ENCODE measurements at regions not wholly inside any gene's neighbourhood (a gene's known extent, or its start where the extent isn't known, plus 50 kb on each side); places are given as distances from the start of the nearest gene placed in this dataset.

DNA sequence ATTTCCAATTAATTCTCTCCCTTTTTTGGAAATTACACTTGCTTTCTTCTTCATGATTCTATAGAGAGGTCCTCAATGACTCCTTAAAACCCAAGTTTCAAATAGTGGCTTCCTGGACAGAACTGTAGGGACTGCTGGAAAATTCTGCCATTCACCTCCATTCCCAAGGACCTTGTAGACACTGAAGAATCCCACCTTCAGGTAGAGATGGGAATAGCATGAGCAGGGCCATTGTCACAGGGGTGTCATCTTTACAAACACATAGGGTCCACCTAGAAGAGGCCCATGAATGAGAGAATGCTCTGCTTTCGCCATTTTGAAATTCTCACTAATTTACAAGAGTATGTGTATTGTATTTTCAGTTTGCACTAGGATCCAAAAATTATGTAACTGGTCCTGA is 701.7 kb upstream of the CELF2 start:
- no peak for DNase-seq

DNA sequence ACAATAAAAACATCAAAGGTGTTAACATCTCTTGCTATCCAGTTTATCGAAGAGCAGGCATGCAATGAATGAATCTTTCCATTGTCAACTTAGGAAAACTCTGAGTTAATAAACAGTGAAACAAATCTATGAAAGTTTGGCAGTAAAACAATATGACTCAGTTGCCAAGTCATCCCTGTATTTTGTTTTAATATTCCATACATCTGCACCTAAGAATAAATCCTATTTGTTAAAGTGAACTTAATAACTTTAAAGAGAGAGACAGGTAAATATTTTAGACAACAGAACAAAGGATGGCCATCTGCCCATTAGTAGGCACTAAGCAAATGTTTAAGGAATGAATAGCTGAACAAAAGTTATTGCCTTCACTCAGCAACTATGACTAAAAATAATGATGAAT is 700.5 kb upstream of the CELF2 start:
- no peak for DNase-seq

DNA sequence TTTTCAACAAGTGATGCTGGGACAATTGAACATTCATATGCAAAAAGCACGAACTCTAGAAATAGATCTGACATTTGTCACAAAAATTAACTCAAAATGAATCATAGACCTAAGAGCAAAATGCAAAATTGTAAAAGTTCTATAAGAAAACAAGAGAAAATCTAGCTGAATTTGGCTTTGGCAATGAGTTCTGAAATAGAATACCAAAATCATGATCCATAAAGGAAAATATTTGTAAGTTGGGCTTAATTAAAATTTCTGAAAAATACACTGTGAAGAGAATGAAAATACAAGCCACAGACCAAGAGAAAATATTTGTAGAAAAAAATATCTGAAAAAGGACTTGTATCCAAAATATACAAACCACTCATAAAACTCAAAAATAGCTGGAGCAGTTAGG is 698.8 kb upstream of the CELF2 start:
- no peak for DNase-seq

DNA sequence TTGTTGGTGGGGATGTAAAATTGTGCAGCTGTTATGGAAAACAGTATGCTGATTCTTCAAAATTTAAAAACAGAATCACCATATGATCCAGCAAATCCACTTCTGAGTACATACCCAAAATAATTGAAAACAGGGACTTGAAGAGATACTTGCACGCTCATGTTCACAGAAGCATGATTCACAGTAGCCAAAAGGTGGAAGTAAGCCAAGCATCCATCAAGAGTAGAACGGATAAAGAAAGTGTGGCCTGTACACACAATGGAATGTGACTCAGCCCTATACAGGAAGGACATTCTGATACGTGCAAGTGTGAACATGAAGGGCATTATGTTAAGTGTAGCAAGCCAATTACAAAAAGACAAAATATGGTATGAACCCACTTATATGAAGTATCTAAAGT is 696.7 kb upstream of the CELF2 start:
- no peak for DNase-seq

DNA sequence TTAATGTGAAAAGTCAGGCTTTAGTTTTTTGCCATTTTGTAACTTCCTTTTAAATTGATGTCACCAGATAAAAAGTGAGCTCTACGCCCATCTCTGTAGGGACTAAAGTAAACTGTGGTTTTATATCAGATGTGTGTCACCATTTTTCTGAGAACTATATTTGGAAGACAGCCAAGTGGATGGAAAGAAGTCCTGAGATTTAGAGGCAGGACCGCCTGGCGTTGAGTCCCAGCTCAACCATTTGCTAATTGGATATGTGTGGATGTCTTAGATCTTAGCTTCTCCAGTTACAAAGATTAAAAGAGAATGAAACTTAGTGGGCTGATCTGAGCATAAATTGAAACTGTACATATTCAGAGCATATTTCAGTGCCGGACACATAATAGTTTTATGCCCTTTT is 691.6 kb upstream of the CELF2 start:
- DNase-seq, result no peak

DNA sequence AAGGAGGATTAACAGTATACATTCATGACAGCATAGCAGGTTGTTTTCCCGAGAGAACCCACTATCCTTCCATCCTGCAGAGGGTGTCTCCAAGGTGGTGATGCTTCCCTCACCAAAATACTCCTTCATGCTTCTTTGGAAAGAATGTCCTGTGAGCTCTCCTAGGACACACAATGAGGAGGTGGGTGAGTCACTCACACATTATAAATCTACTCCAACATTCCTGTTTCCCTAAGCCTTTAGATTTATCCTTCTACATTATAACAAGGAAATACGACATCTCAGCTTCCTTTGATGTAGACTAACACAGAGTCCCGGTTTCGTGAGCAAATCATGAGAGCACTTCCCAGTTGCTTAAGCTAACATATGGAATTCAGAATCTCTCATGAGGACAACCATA is 689.7 kb upstream of the CELF2 start:
- DNase-seq, result no peak

DNA sequence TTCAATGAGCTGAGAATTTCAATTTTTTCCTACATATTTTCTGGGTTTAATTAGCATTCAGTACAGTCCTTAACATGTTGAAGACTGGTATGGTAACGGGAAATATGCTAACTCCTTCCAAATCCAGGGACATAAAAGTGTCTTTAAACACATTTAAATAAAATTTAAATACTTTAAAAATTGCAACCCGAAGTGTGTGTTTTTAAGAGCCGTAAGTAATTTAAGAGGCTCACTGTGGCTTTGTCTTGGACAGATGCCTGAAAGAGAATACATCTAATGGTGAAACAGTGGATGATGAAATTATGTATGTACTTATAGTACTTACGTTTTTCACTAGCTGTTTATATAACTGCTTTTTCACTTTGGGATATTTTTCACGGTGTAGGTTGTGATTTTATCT is 687.3 kb upstream of the CELF2 start:
- no peak for DNase-seq

DNA sequence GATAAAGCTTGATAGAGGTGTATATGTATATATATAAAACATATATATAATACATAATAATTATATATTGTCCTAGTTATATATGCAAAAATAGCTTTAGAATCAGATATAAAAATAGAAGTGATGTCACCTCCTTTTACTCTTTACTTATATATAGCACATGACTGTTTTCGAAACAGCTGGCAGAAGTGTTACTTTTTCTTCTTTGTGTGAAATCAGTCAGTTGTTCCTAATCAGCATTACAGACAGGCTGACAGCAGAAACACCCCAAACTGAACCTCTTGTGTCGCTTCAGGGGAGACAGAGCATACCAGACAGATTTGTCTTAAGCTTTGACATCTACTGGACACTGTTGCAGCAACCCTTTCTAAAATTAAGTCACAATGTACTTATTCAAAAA is 684.9 kb upstream of the CELF2 start:
- no peak for DNase-seq

DNA sequence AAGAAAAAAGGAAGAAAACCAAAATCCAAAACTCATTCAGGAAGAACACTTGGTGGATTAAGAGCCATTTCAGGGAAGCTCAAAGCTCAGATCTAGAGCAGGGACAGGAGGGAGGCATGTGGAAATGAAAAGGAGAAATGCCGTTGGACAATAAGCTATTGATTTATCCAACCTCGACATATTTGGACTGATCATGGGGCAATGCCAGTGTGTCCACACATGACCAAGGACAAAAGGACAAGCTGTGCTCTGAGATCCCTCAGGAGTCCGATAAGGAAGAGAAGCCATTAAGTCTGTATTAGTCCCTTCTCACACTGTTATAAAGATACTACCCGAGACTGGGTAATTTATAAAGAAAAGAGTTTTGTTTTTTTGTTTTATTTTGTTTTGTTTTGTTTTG is 684.0 kb upstream of the CELF2 start:
- no peak for DNase-seq

DNA sequence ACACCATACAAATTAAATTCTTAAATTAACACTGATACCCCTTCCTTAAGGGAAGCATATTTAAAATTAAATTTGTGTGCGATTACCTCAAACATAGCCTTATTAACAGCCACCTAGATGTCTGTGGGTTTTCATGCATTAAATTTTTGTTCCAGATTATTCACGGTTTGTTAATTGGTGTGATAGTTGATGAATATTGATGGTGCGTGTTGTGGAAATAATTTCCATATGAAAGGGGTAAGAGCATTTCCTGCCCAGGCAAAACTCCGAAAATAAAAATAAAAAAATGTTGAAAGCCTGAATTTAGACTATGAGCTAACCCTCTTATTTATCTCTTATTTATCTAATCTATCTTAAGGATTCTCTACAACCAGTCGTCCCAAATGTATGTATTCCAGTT is 679.3 kb upstream of the CELF2 start:
- DNase-seq, result no peak

DNA sequence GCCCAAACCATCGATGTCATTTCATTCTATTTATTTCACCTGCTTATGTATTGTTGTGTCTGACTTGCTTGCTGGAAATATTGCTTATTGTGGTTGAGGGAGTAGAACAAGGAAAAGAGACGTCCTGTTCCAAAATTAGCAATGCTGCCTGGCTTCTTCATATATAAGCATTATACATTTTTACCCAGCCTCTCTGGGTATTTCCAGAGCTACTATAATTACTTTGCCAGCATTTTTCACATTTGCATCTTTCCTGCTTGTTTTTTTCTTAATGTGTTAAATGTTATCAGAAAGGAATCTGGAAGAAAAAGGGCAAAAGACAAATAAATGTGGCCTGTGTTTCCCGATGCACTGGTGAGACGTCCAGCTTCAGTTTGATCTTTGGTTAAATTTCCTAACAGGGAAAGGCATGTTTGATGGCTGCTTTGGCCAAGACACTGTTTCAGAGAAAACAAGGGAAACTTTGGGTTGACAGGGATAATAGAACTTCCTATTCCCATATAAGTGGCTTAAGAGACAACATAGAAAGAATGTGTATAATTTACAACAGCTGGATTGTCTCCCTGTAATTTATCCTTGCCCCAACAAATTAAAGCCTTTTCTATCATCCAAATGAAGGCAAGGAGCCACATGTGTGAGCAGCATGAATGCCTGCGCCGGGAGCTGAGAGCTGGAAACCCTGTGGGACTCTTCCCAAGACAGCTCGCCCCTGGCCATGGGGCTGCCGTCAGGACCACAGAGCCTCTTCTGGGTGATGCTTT is 671.1 kb upstream of the CELF2 start:
- DNase-seq, result no peak

DNA sequence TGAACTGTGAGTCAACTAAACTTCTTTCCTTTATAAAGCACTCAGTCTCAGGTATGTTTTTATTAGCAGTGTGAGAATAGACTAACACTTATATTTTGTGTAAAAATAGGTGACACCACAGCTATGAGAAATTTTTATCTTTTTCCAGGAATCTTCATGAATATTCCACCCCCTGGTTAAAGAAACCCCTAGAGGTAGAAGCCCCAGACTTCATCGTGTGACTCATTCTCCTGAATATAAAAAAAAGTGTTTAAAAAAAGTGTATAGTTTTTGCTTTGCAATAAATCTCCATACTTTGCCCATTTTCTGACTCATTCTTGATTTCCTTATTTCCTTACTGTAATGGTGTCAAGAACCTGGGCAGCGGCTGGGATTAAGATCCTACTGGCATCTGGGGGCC is 667.6 kb upstream of the CELF2 start:
- DNase-seq, result no peak

DNA sequence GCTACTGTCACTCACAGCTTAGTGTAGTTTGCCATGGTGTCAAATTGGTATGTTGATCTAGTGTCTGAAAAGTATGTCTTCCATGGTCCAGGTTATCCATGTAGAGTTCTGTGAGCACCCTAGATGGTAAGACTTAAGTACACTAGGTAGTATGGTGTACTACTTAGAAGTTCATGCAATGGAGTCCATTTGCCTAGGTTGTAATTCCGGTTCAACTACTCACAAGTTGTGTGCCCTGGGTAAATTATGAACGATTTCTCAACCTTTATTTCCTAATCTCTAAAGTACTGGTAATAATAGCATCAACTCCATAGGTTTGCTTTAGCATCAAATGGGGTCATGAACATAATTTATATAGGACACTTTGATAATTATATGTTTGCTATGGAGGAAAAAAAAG is 666.2 kb upstream of the CELF2 start:
- no peak for DNase-seq

DNA sequence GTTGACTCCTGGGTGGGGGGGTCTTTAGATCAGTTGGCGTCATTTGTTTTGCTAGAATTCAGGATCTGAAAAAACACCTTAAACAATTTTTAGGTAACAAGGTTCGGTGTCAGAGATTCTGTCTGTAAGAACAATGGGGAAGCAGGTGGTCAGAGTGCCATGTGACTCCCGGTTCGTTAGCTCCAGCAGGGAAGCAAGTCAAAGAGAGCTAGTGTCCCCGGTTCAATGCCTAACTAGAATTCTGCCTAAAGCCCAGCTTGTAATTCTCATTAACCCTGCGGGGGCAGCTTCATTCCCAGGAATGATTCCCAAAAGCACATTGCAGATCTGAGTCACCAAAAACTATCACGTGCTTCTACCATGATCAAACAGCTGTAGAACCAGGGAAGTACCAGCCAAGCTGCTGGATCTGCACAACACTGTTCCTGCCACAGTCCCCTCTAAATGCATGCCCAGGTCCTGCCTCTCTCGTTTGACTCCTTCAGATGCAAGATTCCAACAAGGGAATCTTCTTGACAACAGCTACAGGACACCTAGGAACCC is 664.3 kb upstream of the CELF2 start:
- DNase-seq, result no peak

DNA sequence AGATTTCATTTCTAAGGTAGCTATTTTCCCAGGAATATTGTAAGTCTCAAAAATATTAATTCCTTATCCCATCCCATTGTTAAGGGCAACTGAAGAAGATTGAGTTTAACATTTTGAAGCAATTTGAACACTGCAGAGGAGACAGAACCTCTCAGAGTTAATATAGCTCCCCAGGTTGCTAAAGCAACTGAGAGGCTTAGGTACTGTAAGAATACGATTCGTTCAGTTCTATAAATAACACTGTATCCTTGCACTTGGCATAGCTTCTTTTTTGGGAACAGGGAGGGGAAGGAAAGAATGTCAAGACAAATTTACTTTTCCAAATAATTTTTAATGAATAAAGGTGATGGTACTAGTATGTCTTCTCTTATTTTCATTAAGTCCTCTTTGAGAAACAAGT is 658.4 kb upstream of the CELF2 start:
- DNase-seq, result no peak

DNA sequence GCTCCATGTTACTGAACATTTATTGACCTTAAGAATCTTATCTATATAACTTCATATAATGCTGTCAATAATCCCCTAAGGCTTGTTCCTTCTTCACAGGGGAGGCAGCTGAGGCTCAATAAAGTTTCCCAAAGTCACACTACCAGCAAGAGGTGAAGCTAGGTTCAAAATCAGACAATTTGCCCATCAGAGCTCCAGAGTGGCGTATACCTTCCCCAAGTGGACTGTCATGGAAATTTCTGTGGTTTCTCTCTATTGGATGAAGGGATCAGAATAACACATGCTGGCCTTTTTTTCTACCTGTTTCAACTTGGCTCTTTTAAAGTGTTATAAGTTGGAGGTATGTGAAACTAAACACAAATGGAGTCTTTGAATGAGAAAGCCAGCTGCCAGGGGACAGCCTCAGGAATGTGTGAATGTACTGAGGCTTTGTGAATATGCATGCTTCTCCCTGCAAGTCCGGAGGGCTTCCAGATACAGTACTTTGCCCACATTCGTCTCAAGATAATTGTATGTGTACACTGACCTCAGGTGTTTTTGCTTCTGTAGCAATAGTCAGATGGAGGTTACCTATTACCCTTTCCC is 656.3 kb upstream of the CELF2 start:
- no peak for DNase-seq

DNA sequence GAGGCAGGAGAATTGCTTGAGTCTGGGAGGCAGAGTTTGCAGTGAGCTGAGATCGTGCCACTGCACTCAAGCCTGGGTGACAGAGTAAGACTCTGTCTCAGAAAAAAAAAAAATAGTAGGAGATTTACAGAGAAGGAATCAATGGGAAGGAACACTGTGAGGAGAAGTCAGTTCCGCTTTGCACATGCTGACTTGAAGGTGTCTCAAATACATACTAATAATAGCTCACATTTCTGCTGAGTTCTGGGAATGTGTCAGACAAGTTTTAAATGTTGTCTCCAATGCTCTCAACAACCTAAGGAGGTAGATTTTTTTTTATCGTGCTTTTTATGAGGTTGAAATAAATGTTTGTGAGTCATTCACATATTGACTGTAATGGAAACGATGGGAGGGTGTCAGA is 654.9 kb upstream of the CELF2 start:
- no peak for DNase-seq

DNA sequence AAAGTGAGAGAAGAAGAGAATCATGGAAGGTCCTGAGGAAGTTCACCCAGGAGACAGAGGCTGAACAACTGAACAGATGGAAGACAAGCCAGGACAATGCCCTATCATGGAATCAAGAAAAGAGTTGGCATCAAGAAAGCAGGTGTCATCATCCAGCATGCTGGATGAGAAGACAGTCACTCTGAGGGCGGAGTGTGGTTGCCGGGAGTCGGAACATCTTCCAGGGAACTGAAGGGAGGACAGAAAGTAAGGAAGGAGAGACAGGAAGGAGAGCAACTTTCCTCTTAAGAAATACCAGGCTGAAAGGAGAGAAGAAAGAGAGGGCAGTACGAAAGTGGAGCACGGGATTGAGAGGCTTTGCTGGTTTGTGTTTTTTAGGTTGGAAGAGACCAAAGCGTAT is 654.5 kb upstream of the CELF2 start:
- DNase-seq, result no peak

DNA sequence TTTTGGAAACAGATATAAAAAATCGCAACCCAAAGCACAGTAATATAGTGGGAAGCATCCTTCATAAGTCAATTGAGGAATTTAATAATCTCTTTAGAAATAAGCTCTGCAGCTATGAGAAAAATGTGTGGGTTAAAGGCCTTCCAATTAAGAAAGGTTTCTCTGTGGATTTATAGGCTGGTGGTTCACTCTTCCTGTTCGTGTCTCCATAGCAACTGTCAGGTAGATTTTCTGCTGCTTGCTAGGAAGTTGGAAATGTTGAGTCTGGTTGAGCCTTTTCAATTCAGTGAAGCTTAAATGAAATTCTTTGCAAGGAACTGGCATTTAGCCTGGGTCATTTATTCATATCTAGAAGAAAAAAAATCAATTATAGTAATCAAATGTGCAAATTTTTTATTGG is 652.8 kb upstream of the CELF2 start:
- DNase-seq, result no peak

DNA sequence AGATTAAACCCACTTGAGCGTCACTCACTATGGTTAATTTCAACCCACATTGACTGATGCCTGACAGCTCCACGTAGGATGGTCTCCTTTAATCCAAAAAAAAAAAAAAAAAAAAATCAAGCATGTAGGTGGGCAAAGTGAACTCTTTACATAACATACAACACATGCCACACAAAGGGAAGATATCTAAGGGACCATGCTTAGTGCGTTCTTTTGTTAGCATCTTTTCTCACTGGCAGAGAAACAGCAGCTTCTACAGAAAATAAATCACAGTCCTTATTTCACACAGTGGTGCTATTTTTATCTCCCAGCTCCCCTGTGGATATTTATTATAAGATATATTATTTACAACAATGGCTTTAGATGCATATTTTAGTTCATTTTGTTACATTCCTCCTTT is 652.0 kb upstream of the CELF2 start:
- DNase-seq, result no peak

DNA sequence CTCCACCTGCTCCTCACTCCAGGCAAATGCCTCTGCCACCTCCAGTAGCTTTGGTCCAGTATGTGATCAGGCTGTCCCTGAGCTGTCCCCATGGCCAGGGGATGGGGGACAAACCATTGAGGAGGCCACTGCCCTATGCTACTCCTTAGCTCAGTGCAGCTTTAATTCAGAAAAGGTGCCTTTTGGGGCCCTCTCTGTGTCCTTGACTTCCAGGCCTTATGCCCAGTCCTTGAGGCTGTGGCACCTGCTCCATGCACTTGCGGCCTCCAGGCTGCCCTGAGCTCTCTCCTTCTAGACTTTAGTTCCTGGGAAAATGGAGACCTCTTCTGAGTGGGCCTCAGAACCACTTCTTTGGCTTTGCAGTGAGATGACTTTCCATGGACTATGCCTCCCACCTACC is 650.8 kb upstream of the CELF2 start:
- no peak for DNase-seq

DNA sequence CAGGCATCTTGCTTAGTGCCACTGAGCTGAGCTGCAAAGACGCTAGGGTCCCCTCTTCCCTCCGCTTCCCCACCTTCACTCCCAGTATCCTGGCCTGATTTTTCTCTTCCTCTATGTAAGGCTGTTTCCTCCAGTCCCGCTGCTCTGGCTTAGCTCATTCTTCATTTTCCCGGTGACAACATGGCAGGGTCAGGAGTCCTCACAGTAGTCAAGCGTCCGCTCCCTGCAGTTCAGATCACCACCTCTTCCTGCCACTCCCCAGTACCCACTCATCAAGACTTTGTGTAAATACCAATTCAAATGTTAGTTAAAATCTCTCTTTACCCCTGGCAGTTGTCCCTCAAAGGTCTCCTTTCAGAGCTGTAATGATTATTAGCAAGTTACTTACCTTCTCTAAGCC is 650.4 kb upstream of the CELF2 start:
- no peak for DNase-seq

DNA sequence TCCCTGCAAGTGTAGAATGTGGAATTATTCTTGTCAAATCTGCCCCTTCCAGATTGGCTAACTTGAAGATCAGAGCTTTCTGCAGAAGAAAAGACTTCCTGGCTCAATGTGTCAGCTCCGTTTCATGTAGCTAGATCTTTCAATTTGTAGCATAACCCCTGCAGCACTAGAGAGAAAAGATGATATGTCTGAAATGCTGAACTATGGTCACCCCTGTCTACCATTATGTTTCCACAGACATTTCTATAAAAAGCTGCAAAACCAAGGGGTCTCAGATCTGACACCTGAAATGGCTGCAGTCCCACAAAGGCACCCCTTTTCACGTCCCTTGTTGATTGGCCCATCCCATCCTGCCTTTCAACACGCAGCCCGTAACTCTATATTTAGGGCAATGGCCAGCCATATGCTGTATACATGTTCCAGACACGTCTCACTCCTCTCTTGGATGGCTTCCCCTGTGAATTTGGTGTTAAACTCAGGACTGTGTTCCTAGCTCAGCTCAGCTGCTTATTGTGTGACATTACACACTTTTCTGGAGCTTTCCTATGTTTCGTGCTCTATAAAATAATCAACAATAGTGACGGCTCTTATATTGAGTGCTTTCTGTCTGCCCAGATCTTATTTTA is 648.6 kb upstream of the CELF2 start:
- no peak for DNase-seq

DNA sequence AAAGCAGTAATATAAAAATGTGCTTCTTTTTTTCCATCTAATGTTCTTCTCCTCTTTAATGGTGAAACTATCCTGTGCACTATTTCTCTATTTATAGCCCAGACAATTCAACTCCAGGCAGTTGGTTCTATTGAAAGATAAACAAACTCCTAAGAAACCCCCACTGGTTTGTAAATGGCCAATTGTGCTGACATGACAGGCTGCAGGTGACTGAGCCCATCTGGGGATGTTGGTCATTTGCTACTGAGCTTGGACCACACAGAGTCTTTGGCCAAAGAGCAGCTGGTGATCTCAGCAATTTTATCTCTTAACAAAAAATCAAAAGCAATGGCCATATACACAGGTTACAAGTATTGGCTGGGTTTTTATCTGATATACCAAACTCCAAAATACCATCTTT is 631.8 kb upstream of the CELF2 start:
- DNase-seq, result no peak

DNA sequence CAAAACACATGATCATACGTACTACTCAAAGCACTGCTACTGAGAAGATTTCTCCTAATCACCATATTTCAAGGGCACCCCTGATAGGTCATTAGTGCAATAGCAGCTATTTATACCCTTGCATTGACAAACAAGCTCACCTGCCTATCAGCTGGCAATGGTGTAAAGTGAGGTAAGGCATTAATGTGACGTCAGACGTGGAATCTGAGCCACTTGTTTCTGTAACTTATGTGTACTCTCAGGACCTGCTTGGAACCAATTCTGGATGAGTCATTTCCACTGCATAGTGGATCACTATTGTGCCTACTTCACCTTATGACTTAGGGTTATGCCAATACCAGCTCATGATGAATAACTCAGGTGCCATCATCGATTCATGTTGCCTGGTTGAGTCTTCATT is 628.5 kb upstream of the CELF2 start:
- no peak for DNase-seq
